Testis (tissue), 2 donors: ENCODE measurements at regions not wholly inside any gene's neighbourhood (a gene's known extent, or its start where the extent isn't known, plus 50 kb on each side); places are given as distances from the start of the nearest gene placed in this dataset.

Experiments
- CTCF ChIP-seq, 3 experiments: fragments of 450-650 bp in 2 of 3; fragments of 200-600 bp in 1 of 3; sonication (generic) in 1 of 3; IDR thresholded peaks; one replicate each; pipeline ENCODE4 v1.5.1; 2016 to 2019; ENCODE audit warnings: antibody characterized with exemption in 3 of 3, mild to moderate bottlenecking in 2 of 3, moderate library complexity in 1 of 3
- POLR2A ChIP-seq: fragments of 450-650 bp; IDR thresholded peaks from one replicate; pipeline ENCODE4 v1.6.1; 2017; ENCODE audit warnings: antibody characterized with exemption, mild to moderate bottlenecking, moderate library complexity

GRCh38 chr3:124113485-124113884, 121.6 kb upstream of the ROPN1 start:
- TF ChIP-seq CTCF (IDR thresholded peaks at IDR 0.05) (no peak), POLR2A (no peak)
